ENCODE measurements at regions not wholly inside any gene's neighbourhood (a gene's known extent, or its start where the extent isn't known, plus 50 kb on each side); places are given as distances from the start of the nearest gene placed in this dataset.

GRCh38 chr10:133016493-133017202 lies 71.1 kb upstream of the ADGRA1 start:
- no peak overlapping the region for H3K4me3 ChIP-seq
- intact Hi-C loops (cut with DNase I; ENCODE audit: low total_unique reads) = no loop called here
- no peak overlapping the region for H3K27ac ChIP-seq
- no peaks in the 10 kb centered on the region for H3K36me3 ChIP-seq
- no peaks in the 10 kb centered on the region for H3K27me3 ChIP-seq
- H3K9me3 ChIP-seq = no peaks in the 10 kb centered on the region
- no peaks in the 10 kb centered on the region for H3K4me1 ChIP-seq
- no peak for DNase-seq
- TF ChIP-seq CTCF (IDR thresholded peaks at IDR 0.05) (no peak), POLR2A (IDR thresholded peaks at IDR 0.05) (no peak)

DNA sequence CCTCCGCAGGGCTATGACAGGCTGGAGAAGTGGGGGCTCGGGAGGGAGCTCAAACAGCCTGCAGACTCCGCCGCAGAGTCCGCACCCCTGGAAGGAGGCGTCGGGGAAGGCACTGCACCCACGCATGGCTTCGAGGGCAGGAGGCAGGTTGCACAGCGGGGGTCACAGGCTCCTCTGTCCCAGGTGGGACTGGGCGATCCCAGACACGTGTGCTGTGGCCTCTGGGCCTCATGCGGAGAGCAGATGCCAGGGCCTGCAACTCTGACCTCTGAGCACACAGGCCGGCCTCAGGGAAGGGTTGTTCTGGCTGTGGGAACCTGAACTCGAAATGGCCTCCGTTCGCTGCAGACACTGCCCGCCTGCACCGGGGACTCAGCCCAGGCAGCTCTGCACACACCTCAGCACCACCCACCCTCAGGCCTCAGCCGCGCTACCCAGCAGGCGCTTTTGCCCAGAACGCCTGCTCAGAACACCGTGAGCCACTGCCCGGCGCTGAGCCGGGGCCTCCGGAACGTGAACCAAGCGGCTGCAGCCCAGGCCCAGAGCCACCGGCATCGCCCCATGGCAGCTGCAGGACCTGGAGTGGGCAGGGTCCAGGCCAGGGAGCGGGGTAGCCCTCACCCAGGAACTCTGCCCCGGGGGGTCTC lies 71.8 kb upstream of the ADGRA1 start:
- DNase-seq = no peak
- intact Hi-C loops (cut with DNase I; ENCODE audit: low total_unique reads) = no loop called here

DNA sequence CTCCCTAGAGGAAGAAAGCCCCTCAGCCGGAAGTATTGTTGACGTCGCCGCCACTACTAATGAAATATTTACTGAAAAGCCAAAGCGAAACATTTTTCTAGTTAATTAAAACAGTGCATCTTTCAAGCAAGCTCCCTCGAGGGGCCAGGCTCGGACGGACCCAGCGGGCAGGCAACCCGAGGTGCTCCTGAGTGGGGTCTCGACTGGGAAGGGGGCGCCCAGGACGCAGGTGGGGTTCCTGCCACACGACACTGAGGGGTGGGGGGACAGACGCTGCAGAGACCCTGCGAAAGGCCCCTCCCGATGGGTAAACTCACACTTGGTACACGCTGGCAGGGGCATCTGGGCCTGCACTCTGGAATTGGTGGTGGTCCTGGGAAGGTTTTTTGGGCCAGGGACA lies 72.4 kb upstream of the ADGRA1 start:
- TF ChIP-seq POLR2A (IDR thresholded peaks at IDR 0.05) (no peak), CTCF (IDR thresholded peaks at IDR 0.05) (no peak)
- no peaks in the 10 kb centered on the region for H3K9me3 ChIP-seq

More for the DNA sequence above, 71.8 kb upstream of the ADGRA1 start:
- TF ChIP-seq POLR2A (IDR thresholded peaks at IDR 0.05) (no peak), CTCF (IDR thresholded peaks at IDR 0.05) (no peak)
- Histone ChIP-seq H3K9me3 (no peaks in the 10 kb centered on the region), H3K4me1 (no peaks in the 10 kb centered on the region), H3K27ac (no peak overlapping the region), H3K4me3 (no peak overlapping the region), H3K27me3 (no peaks in the 10 kb centered on the region), H3K36me3 (no peaks in the 10 kb centered on the region)

GRCh38 chr10:133014416-133015210 lies 72.2 kb upstream of the CFAP46 start:
- Histone ChIP-seq H3K4me3 (no peak overlapping the region), H3K27ac (no peak overlapping the region), H3K36me3 (no peaks in the 10 kb centered on the region), H3K27me3 (no peaks in the 10 kb centered on the region), H3K4me1 (no peaks in the 10 kb centered on the region), H3K9me3 (no peaks in the 10 kb centered on the region)
- no peak for DNase-seq
- intact Hi-C loops (cut with DNase I; ENCODE audit: low total_unique reads) = no loop called here
- TF ChIP-seq POLR2A (IDR thresholded peaks at IDR 0.05) (no peak), CTCF (IDR thresholded peaks at IDR 0.05) (no peak)

More for the DNA sequence above, 72.4 kb upstream of the ADGRA1 start:
- H3K4me3 ChIP-seq = no peak overlapping the region
- no peak overlapping the region for H3K27ac ChIP-seq
- intact Hi-C loops (cut with DNase I; ENCODE audit: low total_unique reads) = no loop called here
- no peaks in the 10 kb centered on the region for H3K36me3 ChIP-seq
- no peaks in the 10 kb centered on the region for H3K4me1 ChIP-seq
- no peak for DNase-seq
- no peaks in the 10 kb centered on the region for H3K27me3 ChIP-seq

DNA sequence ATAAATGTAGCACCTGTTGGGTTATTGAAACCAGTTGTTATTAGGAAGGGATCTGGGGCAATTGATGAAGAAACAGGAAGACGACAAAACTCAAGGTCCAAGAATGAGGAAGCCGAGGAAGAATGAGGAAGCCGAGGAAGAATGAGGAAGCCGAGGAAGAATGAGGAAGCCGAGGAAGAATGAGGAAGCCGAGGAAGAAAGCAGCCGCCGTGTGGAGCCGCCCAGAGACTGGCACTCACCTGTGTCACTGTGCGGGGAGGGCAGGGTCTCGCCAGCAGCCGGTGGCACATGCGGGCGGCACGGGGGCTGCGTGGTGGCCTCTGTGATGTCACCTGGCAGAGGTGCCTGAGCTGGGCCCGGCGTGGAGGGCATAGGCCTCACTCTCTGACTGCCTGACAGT lies 71.1 kb upstream of the CFAP46 start:
- H3K27me3 ChIP-seq = no peaks in the 10 kb centered on the region
- H3K4me1 ChIP-seq = no peaks in the 10 kb centered on the region
- TF ChIP-seq CTCF (IDR thresholded peaks at IDR 0.05) (no peak), POLR2A (IDR thresholded peaks at IDR 0.05) (no peak)
- no peak overlapping the region for H3K4me3 ChIP-seq
- no peaks in the 10 kb centered on the region for H3K36me3 ChIP-seq
- intact Hi-C loops (cut with DNase I; ENCODE audit: low total_unique reads) = no loop called here
- H3K9me3 ChIP-seq = no peaks in the 10 kb centered on the region
- no peak overlapping the region for H3K27ac ChIP-seq
- no peak for DNase-seq
